ENCODE measurements at regions not wholly inside any gene's neighbourhood (a gene's known extent, or its start where the extent isn't known, plus 50 kb on each side); places are given as distances from the start of the nearest gene placed in this dataset.
A peak's percentile ranks its signal among the peaks of the same experiment; 100 is the strongest.

- no TSS peak for BruUV-seq (replicated peaks)
- Histone ChIP-seq H4K20me1 (ENCODE audit: insufficient read depth, low read length) (no peaks in the 10 kb centered on the region), H3K27me3 (ENCODE audit: control insufficient read depth in 1 of 2, insufficient read depth in 2 of 2, low read length in 2 of 2) (no peaks in the 10 kb centered on the region; a peak in 2 of 5 replicates), H2AFZ (ENCODE audit: low read length) (no peak overlapping the region), H3K9me3 (ENCODE audit: low read length) (no peaks in the 10 kb centered on the region), H3K36me3 (replicated peaks in 1 of 2; ENCODE audit: control insufficient read depth in 1 of 2, insufficient read depth in 2 of 2, low read length in 2 of 2) (no peaks in the 10 kb centered on the region), H3K4me1 (ENCODE audit: insufficient read depth, low read length) (no peaks in the 10 kb centered on the region), H3K4me3 (replicated peaks in 1 of 3; ENCODE audit: insufficient read depth in 1 of 3, low read depth in 2 of 3, low read length in 3 of 3) (no peak overlapping the region), H3K9ac (ENCODE audit: insufficient read depth, low read depth, low read length) (no peak overlapping the region), H3K79me2 (ENCODE audit: insufficient read depth, low read length) (no peaks in the 10 kb centered on the region), H3K27ac (ENCODE audit: extremely low read length, insufficient read depth, low read length) (no peak overlapping the region), H3K4me2 (ENCODE audit: low read depth, low read length) (no peak overlapping the region)
- TF ChIP-seq HOMEZ (CRISPR knock-in tag; IDR thresholded peaks at IDR 0.05; ENCODE audit: low read depth) (no peak), ZBTB44 (CRISPR knock-in tag; IDR thresholded peaks at IDR 0.05) (no peak), ZNF362 (CRISPR knock-in tag; IDR thresholded peaks at IDR 0.05; ENCODE audit: borderline replicate concordance) (no peak), ZNF841 (CRISPR knock-in tag; IDR thresholded peaks at IDR 0.05; ENCODE audit: borderline replicate concordance) (no peak), ZNF367 (CRISPR knock-in tag; IDR thresholded peaks at IDR 0.05; ENCODE audit: borderline replicate concordance) (no peak), ZNF644 (CRISPR knock-in tag; IDR thresholded peaks at IDR 0.05; ENCODE audit: low read depth) (no peak), ZNF512 (CRISPR knock-in tag; IDR thresholded peaks at IDR 0.05) (no peak), GABPA (IDR thresholded peaks at IDR 0.05; ENCODE audit: low read depth, low read length) (no peak), GABPA (CRISPR knock-in tag; IDR thresholded peaks at IDR 0.05; ENCODE audit: low read depth) (no peak), CENPBD1 (CRISPR knock-in tag; IDR thresholded peaks at IDR 0.05; ENCODE audit: borderline replicate concordance, low read depth) (no peak), ZNF501 (CRISPR knock-in tag; IDR thresholded peaks at IDR 0.05) (no peak), U2AF1 (optimal IDR thresholded peaks at IDR 0.05; ENCODE audit: low read depth, low read length) (no peak), CAMTA2 (CRISPR knock-in tag; IDR thresholded peaks at IDR 0.05; ENCODE audit: borderline replicate concordance) (no peak), MAFF (IDR thresholded peaks at IDR 0.05; ENCODE audit: low read depth, low read length) (peak; percentile 51), MAFK (conservative IDR thresholded peaks at IDR 0.05 in 1 of 2, IDR thresholded peaks at IDR 0.05 in 1 of 2; ENCODE audit: low read length in 2 of 2) (peak; percentile 17 to 60; a peak in 2 of 4 replicates)
- ChIA-PET POLR2A (no interaction called here), CTCF (ENCODE audit: low intra/inter-chr PET ratio, low total read pairs) (no interaction called here)
- intact Hi-C loops (cut with micrococcal nuclease; ENCODE audit: unreplicated experiment) = no loop called here
- FAIRE-seq = no peak
- no peak for DNase-seq (ENCODE audit: low spot score)
- no peak for ATAC-seq
- in situ Hi-C loops (cut with HindIII; ENCODE audit: extremely low pct_ligation_motif_present, low pct_unique_long_range_greater_than_20kb) = no loop called here
Measured at GRCh38 chr3:61343543-61343942, 92.3 kb upstream of the FHIT start.
